Neural progenitor cell (in vitro differentiated cells): ENCODE measurements at regions not wholly inside any gene's neighbourhood (a gene's known extent, or its start where the extent isn't known, plus 50 kb on each side); places are given as distances from the start of the nearest gene placed in this dataset.

Experiments
- CTCF ChIP-seq: fragments of 200-600 bp; sonication (generic); IDR thresholded peaks from 2 replicates; pipeline ENCODE4 v1.5.1; 2017; ENCODE audit warnings: antibody characterized with exemption, mild to moderate bottlenecking
- EZH2 ChIP-seq: fragments of 200-600 bp; sonication (generic); IDR thresholded peaks from 2 replicates; pipeline ENCODE4 v1.6.1; 2017; ENCODE audit warnings: antibody characterized with exemption, mild to moderate bottlenecking, moderate library complexity

GRCh38 chr3:13214847-13215472 is 141.7 kb upstream of the IQSEC1 start:
- TF ChIP-seq CTCF (no peak), EZH2 (no peak)
